ENCODE measurements at regions not wholly inside any gene's neighbourhood (a gene's known extent, or its start where the extent isn't known, plus 50 kb on each side); places are given as distances from the start of the nearest gene placed in this dataset.
A peak's percentile ranks its signal among the peaks of the same experiment; 100 is the strongest.

- Histone ChIP-seq H3K27me3 (ENCODE audit: control insufficient read depth in 5 of 5, insufficient read depth in 4 of 5, low read length in 5 of 5) (no peaks in the 10 kb centered on the region), H3K27ac (ENCODE audit: low read depth, low read length) (no peak overlapping the region), H3K4me3 (ENCODE audit: low read depth in 1 of 5, low read length in 5 of 5) (no peak overlapping the region), H3K36me3 (ENCODE audit: control insufficient read depth in 5 of 5, insufficient read depth in 5 of 5, low read length in 5 of 5) (no peaks in the 10 kb centered on the region), H3K4me1 (ENCODE audit: control insufficient read depth in 5 of 5, insufficient read depth in 5 of 5, low read length in 5 of 5) (peaks cover 0 to 13% (median 6%) of the 10 kb centered on the region in 5 donors), H3K9ac (ENCODE audit: low read length in 5 of 5) (no peak overlapping the region), H3K9me3 (ENCODE audit: control insufficient read depth in 5 of 5, low read length in 5 of 5) (no peaks in the 10 kb centered on the region)
These were observed 982.3 kb downstream of the ROBO2 start for GRCh38 chr3:78022232-78022631.

DNA sequence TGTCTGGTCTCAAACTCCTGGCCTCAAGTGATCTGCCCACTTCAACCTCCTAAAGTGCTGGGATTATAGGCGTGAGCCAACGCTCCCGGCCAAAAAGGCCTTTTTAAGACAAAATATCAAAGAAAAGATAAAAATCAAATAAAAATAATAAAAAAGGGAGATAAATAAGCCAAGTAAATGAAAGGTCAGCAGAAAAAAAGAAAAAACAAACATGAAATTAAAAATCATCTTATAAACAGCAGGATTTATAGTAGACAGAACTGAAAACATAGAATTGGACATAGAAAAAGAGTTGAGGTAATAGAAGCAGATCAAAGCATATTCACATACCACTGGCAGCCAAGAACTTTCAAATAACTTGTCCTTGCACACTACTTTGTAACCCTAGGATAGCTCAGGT lies 983.4 kb downstream of the ROBO2 start:
- peaks cover 0 to 13% (median 6%) of the 10 kb centered on the region in 5 donors for H3K4me1 ChIP-seq (ENCODE audit: control insufficient read depth in 5 of 5, insufficient read depth in 5 of 5, low read length in 5 of 5)
- no peaks in the 10 kb centered on the region for H3K27me3 ChIP-seq (ENCODE audit: control insufficient read depth in 5 of 5, insufficient read depth in 4 of 5, low read length in 5 of 5)
- no peak overlapping the region for H3K4me3 ChIP-seq (ENCODE audit: low read depth in 1 of 5, low read length in 5 of 5)

GRCh38 chr3:78025916-78026315 lies 986.0 kb downstream of the ROBO2 start:
- H3K4me3 ChIP-seq (ENCODE audit: low read depth in 1 of 5, low read length in 5 of 5), result no peak overlapping the region
- no peaks in the 10 kb centered on the region for H3K36me3 ChIP-seq (ENCODE audit: control insufficient read depth in 5 of 5, insufficient read depth in 5 of 5, low read length in 5 of 5)
- H3K9me3 ChIP-seq (ENCODE audit: control insufficient read depth in 5 of 5, low read length in 5 of 5), result peaks cover 0 to 3% (median 0%) of the 10 kb centered on the region in 5 donors
- peaks cover 0 to 13% (median 6%) of the 10 kb centered on the region in 5 donors for H3K4me1 ChIP-seq (ENCODE audit: control insufficient read depth in 5 of 5, insufficient read depth in 5 of 5, low read length in 5 of 5)
- H3K27ac ChIP-seq (ENCODE audit: low read depth, low read length), result no peak overlapping the region
- H3K9ac ChIP-seq (ENCODE audit: low read length in 5 of 5), result no peak overlapping the region
- H3K27me3 ChIP-seq (ENCODE audit: control insufficient read depth in 5 of 5, insufficient read depth in 4 of 5, low read length in 5 of 5), result no peaks in the 10 kb centered on the region

More for the DNA sequence above, 983.4 kb downstream of the ROBO2 start:
- no peak overlapping the region for H3K9ac ChIP-seq (ENCODE audit: low read length in 5 of 5)
- H3K9me3 ChIP-seq (ENCODE audit: control insufficient read depth in 5 of 5, low read length in 5 of 5), result no peaks in the 10 kb centered on the region
- H3K36me3 ChIP-seq (ENCODE audit: control insufficient read depth in 5 of 5, insufficient read depth in 5 of 5, low read length in 5 of 5), result no peaks in the 10 kb centered on the region
- H3K27ac ChIP-seq (ENCODE audit: low read depth, low read length), result no peak overlapping the region

DNA sequence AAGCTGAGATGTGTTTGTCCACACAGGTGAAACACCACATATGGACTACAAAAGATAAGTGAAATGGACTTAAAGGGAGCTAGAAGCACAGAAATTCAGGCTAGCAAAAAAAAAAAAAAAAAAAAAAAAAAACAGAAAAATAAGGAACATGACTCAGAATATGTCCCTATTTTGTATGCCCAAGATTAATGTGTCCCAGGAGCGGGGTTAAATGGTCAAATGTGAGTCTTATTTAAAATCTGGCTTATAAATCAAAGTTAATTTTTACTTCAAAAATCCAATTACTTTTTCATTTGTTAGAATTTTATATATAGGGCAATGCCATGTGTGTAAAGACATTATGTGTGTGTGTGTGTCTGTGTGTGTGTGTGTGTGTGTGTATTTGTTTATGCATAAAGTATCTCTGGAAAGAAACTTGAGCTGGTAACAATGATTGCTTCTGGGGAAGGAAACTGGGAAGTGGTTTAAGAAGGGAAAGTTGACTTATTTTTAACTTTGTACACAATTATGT lies 986.5 kb downstream of the ROBO2 start:
- H3K4me1 ChIP-seq (ENCODE audit: control insufficient read depth in 5 of 5, insufficient read depth in 5 of 5, low read length in 5 of 5), result peaks cover 0 to 13% (median 6%) of the 10 kb centered on the region in 5 donors
- no peak overlapping the region for H3K9ac ChIP-seq (ENCODE audit: low read length in 5 of 5)
- H3K27ac ChIP-seq (ENCODE audit: low read depth, low read length), result no peak overlapping the region
- no peaks in the 10 kb centered on the region for H3K27me3 ChIP-seq (ENCODE audit: control insufficient read depth in 5 of 5, insufficient read depth in 4 of 5, low read length in 5 of 5)
- no peak overlapping the region for H3K4me3 ChIP-seq (ENCODE audit: low read depth in 1 of 5, low read length in 5 of 5)
- H3K9me3 ChIP-seq (ENCODE audit: control insufficient read depth in 5 of 5, low read length in 5 of 5), result peaks cover 0 to 3% (median 0%) of the 10 kb centered on the region in 5 donors
- no peaks in the 10 kb centered on the region for H3K36me3 ChIP-seq (ENCODE audit: control insufficient read depth in 5 of 5, insufficient read depth in 5 of 5, low read length in 5 of 5)

GRCh38 chr3:78029775-78030174 lies 989.9 kb downstream of the ROBO2 start:
- H3K27ac ChIP-seq (ENCODE audit: low read depth, low read length), result no peak overlapping the region
- H3K27me3 ChIP-seq (ENCODE audit: control insufficient read depth in 5 of 5, insufficient read depth in 4 of 5, low read length in 5 of 5), result no peaks in the 10 kb centered on the region
- no peaks in the 10 kb centered on the region for H3K36me3 ChIP-seq (ENCODE audit: control insufficient read depth in 5 of 5, insufficient read depth in 5 of 5, low read length in 5 of 5)
- H3K4me1 ChIP-seq (ENCODE audit: control insufficient read depth in 5 of 5, insufficient read depth in 5 of 5, low read length in 5 of 5), result peaks cover 0 to 14% (median 6%) of the 10 kb centered on the region in 5 donors
- no peak overlapping the region for H3K4me3 ChIP-seq (ENCODE audit: low read depth in 1 of 5, low read length in 5 of 5)
- H3K9me3 ChIP-seq (ENCODE audit: control insufficient read depth in 5 of 5, low read length in 5 of 5), result peaks cover 0 to 3% (median 0%) of the 10 kb centered on the region in 5 donors
- H3K9ac ChIP-seq (ENCODE audit: low read length in 5 of 5), result no peak overlapping the region

DNA sequence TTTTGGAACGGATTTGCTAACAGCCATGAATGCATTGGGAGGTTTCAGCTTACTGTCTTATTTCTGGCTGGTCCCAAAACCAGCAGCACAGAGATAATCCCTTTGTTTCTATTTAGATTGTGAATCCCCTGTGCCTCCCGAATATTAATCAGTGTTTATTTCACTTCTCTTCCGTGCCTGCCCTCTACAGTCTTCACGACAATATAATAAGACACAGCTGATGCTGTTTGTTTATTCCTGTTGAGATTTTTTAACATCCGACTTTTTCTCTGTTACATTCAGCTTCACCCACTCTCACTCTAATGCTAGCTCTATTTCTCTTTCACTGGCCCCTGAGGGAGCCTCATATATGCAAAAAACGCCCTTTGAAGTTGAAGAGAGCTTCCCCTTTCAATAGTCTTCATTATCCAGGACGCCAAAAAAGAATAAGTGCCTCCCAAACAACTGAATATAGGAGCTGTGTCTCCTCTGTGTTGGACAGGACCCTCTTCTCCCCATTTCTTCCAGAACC lies 995.3 kb downstream of the ROBO2 start:
- H3K9me3 ChIP-seq (ENCODE audit: control insufficient read depth in 5 of 5, low read length in 5 of 5), result no peaks in the 10 kb centered on the region
- no peak overlapping the region for H3K27ac ChIP-seq (ENCODE audit: low read depth, low read length)
- peaks cover 0 to 8% (median 0%) of the 10 kb centered on the region in 5 donors for H3K4me1 ChIP-seq (ENCODE audit: control insufficient read depth in 5 of 5, insufficient read depth in 5 of 5, low read length in 5 of 5)
- H3K36me3 ChIP-seq (ENCODE audit: control insufficient read depth in 5 of 5, insufficient read depth in 5 of 5, low read length in 5 of 5), result no peaks in the 10 kb centered on the region
- no peak overlapping the region for H3K9ac ChIP-seq (ENCODE audit: low read length in 5 of 5)
- no peaks in the 10 kb centered on the region for H3K27me3 ChIP-seq (ENCODE audit: control insufficient read depth in 5 of 5, insufficient read depth in 4 of 5, low read length in 5 of 5)
- peak overlapping the region in 1 of 5 donors; percentile 6 for H3K4me3 ChIP-seq (ENCODE audit: low read depth in 1 of 5, low read length in 5 of 5)

DNA sequence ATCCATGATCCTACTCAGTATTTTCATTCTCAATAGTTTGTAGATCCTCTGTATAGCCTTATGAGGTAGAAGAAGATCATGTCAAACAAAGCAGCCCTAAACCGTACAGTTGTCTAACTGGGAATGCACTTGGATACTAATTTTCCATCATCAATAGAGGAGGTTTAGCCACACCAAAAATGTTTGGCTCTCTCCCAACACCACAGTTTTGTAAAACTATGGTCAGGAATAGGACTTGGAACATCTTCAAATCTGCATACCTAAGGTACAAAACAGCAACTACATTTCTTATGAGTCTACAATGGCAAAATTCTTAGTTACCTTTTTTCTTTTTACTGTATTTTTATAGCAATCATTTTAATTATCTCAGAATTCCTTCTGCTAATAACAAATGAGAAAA lies 1001.6 kb downstream of the ROBO2 start:
- no peak overlapping the region for H3K9ac ChIP-seq (ENCODE audit: low read length in 5 of 5)
- H3K4me3 ChIP-seq (ENCODE audit: low read depth in 1 of 5, low read length in 5 of 5), result no peak overlapping the region
- no peaks in the 10 kb centered on the region for H3K27me3 ChIP-seq (ENCODE audit: control insufficient read depth in 5 of 5, insufficient read depth in 4 of 5, low read length in 5 of 5)

GRCh38 chr3:78046566-78046965 lies 1006.7 kb downstream of the ROBO2 start:
- H3K9ac ChIP-seq (ENCODE audit: low read length in 5 of 5), result no peak overlapping the region
- no peaks in the 10 kb centered on the region for H3K4me1 ChIP-seq (ENCODE audit: control insufficient read depth in 5 of 5, insufficient read depth in 5 of 5, low read length in 5 of 5)
- no peak overlapping the region for H3K27ac ChIP-seq (ENCODE audit: low read depth, low read length)
- no peaks in the 10 kb centered on the region for H3K9me3 ChIP-seq (ENCODE audit: control insufficient read depth in 5 of 5, low read length in 5 of 5)
- H3K27me3 ChIP-seq (ENCODE audit: control insufficient read depth in 5 of 5, insufficient read depth in 4 of 5, low read length in 5 of 5), result no peaks in the 10 kb centered on the region
- H3K36me3 ChIP-seq (ENCODE audit: control insufficient read depth in 5 of 5, insufficient read depth in 5 of 5, low read length in 5 of 5), result no peaks in the 10 kb centered on the region
- H3K4me3 ChIP-seq (ENCODE audit: low read depth in 1 of 5, low read length in 5 of 5), result no peak overlapping the region

More for the DNA sequence above, 1001.6 kb downstream of the ROBO2 start:
- no peaks in the 10 kb centered on the region for H3K4me1 ChIP-seq (ENCODE audit: control insufficient read depth in 5 of 5, insufficient read depth in 5 of 5, low read length in 5 of 5)
- H3K27ac ChIP-seq (ENCODE audit: low read depth, low read length), result no peak overlapping the region
- H3K9me3 ChIP-seq (ENCODE audit: control insufficient read depth in 5 of 5, low read length in 5 of 5), result no peaks in the 10 kb centered on the region
- H3K36me3 ChIP-seq (ENCODE audit: control insufficient read depth in 5 of 5, insufficient read depth in 5 of 5, low read length in 5 of 5), result no peaks in the 10 kb centered on the region

GRCh38 chr3:78048698-78049097 lies 1008.8 kb downstream of the ROBO2 start:
- Histone ChIP-seq H3K27ac (ENCODE audit: low read depth, low read length) (no peak overlapping the region), H3K36me3 (ENCODE audit: control insufficient read depth in 5 of 5, insufficient read depth in 5 of 5, low read length in 5 of 5) (no peaks in the 10 kb centered on the region), H3K4me3 (ENCODE audit: low read depth in 1 of 5, low read length in 5 of 5) (no peak overlapping the region), H3K4me1 (ENCODE audit: control insufficient read depth in 5 of 5, insufficient read depth in 5 of 5, low read length in 5 of 5) (no peaks in the 10 kb centered on the region), H3K9me3 (ENCODE audit: control insufficient read depth in 5 of 5, low read length in 5 of 5) (no peaks in the 10 kb centered on the region), H3K9ac (ENCODE audit: low read length in 5 of 5) (no peak overlapping the region), H3K27me3 (ENCODE audit: control insufficient read depth in 5 of 5, insufficient read depth in 4 of 5, low read length in 5 of 5) (no peaks in the 10 kb centered on the region)

GRCh38 chr3:78049521-78049920 lies 1009.6 kb downstream of the ROBO2 start:
- Histone ChIP-seq H3K9me3 (ENCODE audit: control insufficient read depth in 5 of 5, low read length in 5 of 5) (no peaks in the 10 kb centered on the region), H3K36me3 (ENCODE audit: control insufficient read depth in 5 of 5, insufficient read depth in 5 of 5, low read length in 5 of 5) (no peaks in the 10 kb centered on the region), H3K27me3 (ENCODE audit: control insufficient read depth in 5 of 5, insufficient read depth in 4 of 5, low read length in 5 of 5) (no peaks in the 10 kb centered on the region), H3K9ac (ENCODE audit: low read length in 5 of 5) (no peak overlapping the region), H3K4me3 (ENCODE audit: low read depth in 1 of 5, low read length in 5 of 5) (no peak overlapping the region), H3K27ac (ENCODE audit: low read depth, low read length) (no peak overlapping the region), H3K4me1 (ENCODE audit: control insufficient read depth in 5 of 5, insufficient read depth in 5 of 5, low read length in 5 of 5) (no peaks in the 10 kb centered on the region)

All from subcutaneous abdominal adipose tissue (tissue), 5 donors.